ENCODE measurements at regions not wholly inside any gene's neighbourhood (a gene's known extent, or its start where the extent isn't known, plus 50 kb on each side); places are given as distances from the start of the nearest gene placed in this dataset.
"Not testable (repeated sequence)": the region's sequence is repeated elsewhere in the genome, so short reads cannot be mapped to it uniquely, and the experiment has no call there.

- H3K4me1 Mint-ChIP-seq (ENCODE audit: low read depth): no peaks in the 10 kb centered on the region
- intact Hi-C loops (cut with micrococcal nuclease): no loop called here
- H3K36me3 Mint-ChIP-seq (ENCODE audit: low read depth): no peaks in the 10 kb centered on the region
- DNase-seq (ENCODE audit: low spot score): no peak
- H3K9me3 Mint-ChIP-seq: no peaks in the 10 kb centered on the region
- no peak overlapping the region for H3K4me3 Mint-ChIP-seq (ENCODE audit: low read depth)
- H3K27me3 Mint-ChIP-seq (ENCODE audit: low read depth): peaks cover 3% of the 10 kb centered on the region
- no peak overlapping the region for H3K27ac Mint-ChIP-seq
These were observed 335.2 kb downstream of the IRS1 start for GRCh38 chr2:226464380-226464779.

GRCh38 chr2:226463154-226463553, 336.5 kb downstream of the IRS1 start:
- H3K27me3 Mint-ChIP-seq (ENCODE audit: low read depth): peaks cover 3% of the 10 kb centered on the region
- no peaks in the 10 kb centered on the region for H3K36me3 Mint-ChIP-seq (ENCODE audit: low read depth)
- no peaks in the 10 kb centered on the region for H3K9me3 Mint-ChIP-seq
- DNase-seq (ENCODE audit: low spot score): no peak
- intact Hi-C loops (cut with micrococcal nuclease): no loop called here
- no peaks in the 10 kb centered on the region for H3K4me1 Mint-ChIP-seq (ENCODE audit: low read depth)
- no peak overlapping the region for H3K27ac Mint-ChIP-seq
- no peak overlapping the region for H3K4me3 Mint-ChIP-seq (ENCODE audit: low read depth)

GRCh38 chr2:226461981-226462380, 337.6 kb downstream of the IRS1 start:
- no peaks in the 10 kb centered on the region for H3K4me1 Mint-ChIP-seq (ENCODE audit: low read depth)
- no peak for DNase-seq (ENCODE audit: low spot score)
- intact Hi-C loops (cut with micrococcal nuclease): no loop called here
- no peak overlapping the region for H3K27ac Mint-ChIP-seq
- no peaks in the 10 kb centered on the region for H3K36me3 Mint-ChIP-seq (ENCODE audit: low read depth)
- no peaks in the 10 kb centered on the region for H3K9me3 Mint-ChIP-seq
- peaks cover 3% of the 10 kb centered on the region for H3K27me3 Mint-ChIP-seq (ENCODE audit: low read depth)
- no peak overlapping the region for H3K4me3 Mint-ChIP-seq (ENCODE audit: low read depth)

- H3K27me3 Mint-ChIP-seq (ENCODE audit: low read depth); H3K4me3 Mint-ChIP-seq (ENCODE audit: low read depth); H3K36me3 Mint-ChIP-seq (ENCODE audit: low read depth); intact Hi-C loops (cut with micrococcal nuclease); H3K27ac Mint-ChIP-seq; H3K9me3 Mint-ChIP-seq; H3K4me1 Mint-ChIP-seq (ENCODE audit: low read depth); DNase-seq (ENCODE audit: low spot score): not testable (repeated sequence)
These were observed 343.5 kb downstream of the IRS1 start for GRCh38 chr2:226456144-226456543.

- no peaks in the 10 kb centered on the region for H3K36me3 Mint-ChIP-seq (ENCODE audit: low read depth)
- no peak for DNase-seq (ENCODE audit: low spot score)
- no peaks in the 10 kb centered on the region for H3K9me3 Mint-ChIP-seq
- intact Hi-C loops (cut with micrococcal nuclease): no loop called here
- peaks cover 3% of the 10 kb centered on the region for H3K4me1 Mint-ChIP-seq (ENCODE audit: low read depth)
- no peak overlapping the region for H3K27ac Mint-ChIP-seq
- no peak overlapping the region for H3K4me3 Mint-ChIP-seq (ENCODE audit: low read depth)
- no peaks in the 10 kb centered on the region for H3K27me3 Mint-ChIP-seq (ENCODE audit: low read depth)
These were observed 346.9 kb downstream of the IRS1 start for GRCh38 chr2:226452768-226453167.

GRCh38 chr2:226451486-226451885, 348.1 kb downstream of the IRS1 start:
- Mint-ChIP-seq H3K36me3 (ENCODE audit: low read depth) (no peaks in the 10 kb centered on the region), H3K27me3 (ENCODE audit: low read depth) (no peaks in the 10 kb centered on the region), H3K27ac (no peak overlapping the region), H3K9me3 (no peaks in the 10 kb centered on the region), H3K4me3 (ENCODE audit: low read depth) (no peak overlapping the region), H3K4me1 (ENCODE audit: low read depth) (peaks cover 3% of the 10 kb centered on the region)
- intact Hi-C loops (cut with micrococcal nuclease): no loop called here
- DNase-seq (ENCODE audit: low spot score): no peak

GRCh38 chr2:226450141-226450540, 349.5 kb downstream of the IRS1 start:
- Mint-ChIP-seq H3K27me3 (ENCODE audit: low read depth) (no peaks in the 10 kb centered on the region), H3K36me3 (ENCODE audit: low read depth) (no peaks in the 10 kb centered on the region), H3K27ac (no peak overlapping the region), H3K4me1 (ENCODE audit: low read depth) (peaks cover 3% of the 10 kb centered on the region), H3K9me3 (no peaks in the 10 kb centered on the region), H3K4me3 (ENCODE audit: low read depth) (no peak overlapping the region)
- intact Hi-C loops (cut with micrococcal nuclease): no loop called here
- DNase-seq (ENCODE audit: low spot score): no peak

GRCh38 chr2:226447338-226448300, 352.0 kb downstream of the IRS1 start:
- no peak for DNase-seq (ENCODE audit: low spot score)
- intact Hi-C loops (cut with micrococcal nuclease): no loop called here
- no peaks in the 10 kb centered on the region for H3K4me1 Mint-ChIP-seq (ENCODE audit: low read depth)
- H3K27ac Mint-ChIP-seq: no peak overlapping the region
- no peaks in the 10 kb centered on the region for H3K36me3 Mint-ChIP-seq (ENCODE audit: low read depth)
- H3K4me3 Mint-ChIP-seq (ENCODE audit: low read depth): no peak overlapping the region
- H3K9me3 Mint-ChIP-seq: no peaks in the 10 kb centered on the region
- H3K27me3 Mint-ChIP-seq (ENCODE audit: low read depth): no peaks in the 10 kb centered on the region

- H3K4me1 Mint-ChIP-seq (ENCODE audit: low read depth): no peaks in the 10 kb centered on the region
- H3K9me3 Mint-ChIP-seq: no peaks in the 10 kb centered on the region
- H3K27ac Mint-ChIP-seq: no peak overlapping the region
- DNase-seq (ENCODE audit: low spot score): no peak
- intact Hi-C loops (cut with micrococcal nuclease): no loop called here
- H3K36me3 Mint-ChIP-seq (ENCODE audit: low read depth): no peaks in the 10 kb centered on the region
- no peaks in the 10 kb centered on the region for H3K27me3 Mint-ChIP-seq (ENCODE audit: low read depth)
- H3K4me3 Mint-ChIP-seq (ENCODE audit: low read depth): no peak overlapping the region
These were observed 353.1 kb downstream of the IRS1 start for GRCh38 chr2:226446406-226447001.

- H3K27ac Mint-ChIP-seq: no peak overlapping the region
- no peak for DNase-seq (ENCODE audit: low spot score)
- H3K27me3 Mint-ChIP-seq (ENCODE audit: low read depth): no peaks in the 10 kb centered on the region
- intact Hi-C loops (cut with micrococcal nuclease): no loop called here
- no peak overlapping the region for H3K4me3 Mint-ChIP-seq (ENCODE audit: low read depth)
- no peaks in the 10 kb centered on the region for H3K36me3 Mint-ChIP-seq (ENCODE audit: low read depth)
- no peaks in the 10 kb centered on the region for H3K9me3 Mint-ChIP-seq
- no peaks in the 10 kb centered on the region for H3K4me1 Mint-ChIP-seq (ENCODE audit: low read depth)
These were observed 354.3 kb downstream of the IRS1 start for GRCh38 chr2:226445216-226445861.

- Mint-ChIP-seq H3K27me3 (ENCODE audit: low read depth) (peaks cover 1% of the 10 kb centered on the region), H3K9me3 (no peaks in the 10 kb centered on the region), H3K36me3 (ENCODE audit: low read depth) (no peaks in the 10 kb centered on the region), H3K4me1 (ENCODE audit: low read depth) (no peaks in the 10 kb centered on the region), H3K27ac (no peak overlapping the region), H3K4me3 (ENCODE audit: low read depth) (no peak overlapping the region)
- intact Hi-C loops (cut with micrococcal nuclease): no loop called here
- DNase-seq (ENCODE audit: low spot score): no peak
These were observed 356.5 kb downstream of the IRS1 start for GRCh38 chr2:226443112-226443511.

GRCh38 chr2:226440127-226440918, 359.3 kb downstream of the IRS1 start:
- H3K36me3 Mint-ChIP-seq (ENCODE audit: low read depth): no peaks in the 10 kb centered on the region
- no peak overlapping the region for H3K27ac Mint-ChIP-seq
- H3K4me3 Mint-ChIP-seq (ENCODE audit: low read depth): no peak overlapping the region

More at GRCh38 chr2:226440127-226440918, 359.3 kb downstream of the IRS1 start:
- DNase-seq (ENCODE audit: low spot score): no peak
- intact Hi-C loops (cut with micrococcal nuclease): no loop called here
- Mint-ChIP-seq H3K27me3 (ENCODE audit: low read depth) (peaks cover 1% of the 10 kb centered on the region), H3K9me3 (no peaks in the 10 kb centered on the region), H3K4me1 (ENCODE audit: low read depth) (no peaks in the 10 kb centered on the region)
